ENCODE measurements at regions not wholly inside any gene's neighbourhood (a gene's known extent, or its start where the extent isn't known, plus 50 kb on each side); places are given as distances from the start of the nearest gene placed in this dataset.
A peak's percentile ranks its signal among the peaks of the same experiment; 100 is the strongest.

- ChIA-PET POLR2A (no interaction called here), CTCF (no interaction called here)
- H3K9me3 Mint-ChIP-seq, result peaks cover 0 to 3% (median 0%) of the 10 kb centered on the region in 11 donors
- no peaks in the 10 kb centered on the region for H3K4me1 Mint-ChIP-seq
- H3K9me3 ChIP-seq (ENCODE audit: control insufficient read depth in 2 of 3, low read length in 3 of 3), result no peaks in the 10 kb centered on the region
- ATAC-seq (no peak), DNase-seq (no peak)
- H3K27ac Mint-ChIP-seq, result no peak overlapping the region
- no peaks in the 10 kb centered on the region for H3K36me3 ChIP-seq (ENCODE audit: control insufficient read depth in 2 of 3, insufficient read depth in 3 of 3, low read length in 3 of 3)
- no peak overlapping the region for H3K4me3 ChIP-seq (ENCODE audit: low read length)
- H3K36me3 Mint-ChIP-seq, result no peaks in the 10 kb centered on the region
- no peaks in the 10 kb centered on the region for H3K4me1 ChIP-seq (ENCODE audit: control insufficient read depth in 2 of 2, insufficient read depth in 2 of 2, low read length in 2 of 2)
- no peaks in the 10 kb centered on the region for H3K27me3 ChIP-seq (ENCODE audit: control insufficient read depth in 2 of 2, insufficient read depth in 2 of 2, low read length in 2 of 2)
- intact Hi-C loops (cut with micrococcal nuclease), result no loop called here
- peaks cover 0 to 39% (median 17%) of the 10 kb centered on the region in 5 donors for H3K27me3 Mint-ChIP-seq
- H3K4me3 Mint-ChIP-seq, result no peak overlapping the region
- no peak overlapping the region for H3K27ac ChIP-seq (ENCODE audit: low read depth, low read length)
Observed at GRCh38 chr4:185931375-185931774, 119.4 kb upstream of the SORBS2 start.

- no peak overlapping the region for H3K4me3 Mint-ChIP-seq
- no peaks in the 10 kb centered on the region for H3K36me3 Mint-ChIP-seq
- ChIA-PET CTCF (no interaction called here), POLR2A (no interaction called here)
- H3K9me3 Mint-ChIP-seq, result peaks cover 0 to 3% (median 0%) of the 10 kb centered on the region in 11 donors
- Histone ChIP-seq H3K4me3 (ENCODE audit: low read length) (no peak overlapping the region), H3K27ac (ENCODE audit: low read depth, low read length) (no peak overlapping the region), H3K4me1 (ENCODE audit: control insufficient read depth in 2 of 2, insufficient read depth in 2 of 2, low read length in 2 of 2) (no peaks in the 10 kb centered on the region), H3K9me3 (ENCODE audit: control insufficient read depth in 2 of 3, low read length in 3 of 3) (no peaks in the 10 kb centered on the region), H3K27me3 (ENCODE audit: control insufficient read depth in 2 of 2, insufficient read depth in 2 of 2, low read length in 2 of 2) (no peaks in the 10 kb centered on the region), H3K36me3 (ENCODE audit: control insufficient read depth in 2 of 3, insufficient read depth in 3 of 3, low read length in 3 of 3) (no peaks in the 10 kb centered on the region)
- intact Hi-C loops (cut with micrococcal nuclease), result no loop called here
- H3K27ac Mint-ChIP-seq, result no peak overlapping the region
- ATAC-seq (no peak), DNase-seq (no peak)
- H3K4me1 Mint-ChIP-seq, result no peaks in the 10 kb centered on the region
- H3K27me3 Mint-ChIP-seq, result peaks cover 0 to 43% (median 17%) of the 10 kb centered on the region in 5 donors
Observed at GRCh38 chr4:185931986-185932385, 120.0 kb upstream of the SORBS2 start.

- H3K9me3 ChIP-seq (ENCODE audit: control insufficient read depth in 2 of 3, low read length in 3 of 3), result no peaks in the 10 kb centered on the region
- H3K27me3 Mint-ChIP-seq, result peaks cover 0 to 43% (median 17%) of the 10 kb centered on the region in 5 donors
- H3K27ac ChIP-seq (ENCODE audit: low read depth, low read length), result no peak overlapping the region
- no peaks in the 10 kb centered on the region for H3K4me1 Mint-ChIP-seq
- ChIA-PET POLR2A (no interaction called here), CTCF (no interaction called here)
- no peak overlapping the region for H3K4me3 ChIP-seq (ENCODE audit: low read length)
- DNase-seq (no peak), ATAC-seq (no peak)
- no peaks in the 10 kb centered on the region for H3K27me3 ChIP-seq (ENCODE audit: control insufficient read depth in 2 of 2, insufficient read depth in 2 of 2, low read length in 2 of 2)
- no peak overlapping the region for H3K27ac Mint-ChIP-seq
- no peaks in the 10 kb centered on the region for H3K36me3 Mint-ChIP-seq
- peaks cover 0 to 2% (median 0%) of the 10 kb centered on the region in 11 donors for H3K9me3 Mint-ChIP-seq
- H3K4me1 ChIP-seq (ENCODE audit: control insufficient read depth in 2 of 2, insufficient read depth in 2 of 2, low read length in 2 of 2), result no peaks in the 10 kb centered on the region
- intact Hi-C loops (cut with micrococcal nuclease), result no loop called here
- no peak overlapping the region for H3K4me3 Mint-ChIP-seq
- no peaks in the 10 kb centered on the region for H3K36me3 ChIP-seq (ENCODE audit: control insufficient read depth in 2 of 3, insufficient read depth in 3 of 3, low read length in 3 of 3)
Observed at GRCh38 chr4:185932491-185932890, 120.5 kb upstream of the SORBS2 start.

- no peak for DNase-seq
- Mint-ChIP-seq H3K4me1 (no peaks in the 10 kb centered on the region), H3K4me3 (peak overlapping the region in 1 of 10 donors; percentile 50), H3K27me3 (peaks cover 0 to 43% (median 17%) of the 10 kb centered on the region in 5 donors), H3K9me3 (peaks cover 0 to 2% (median 0%) of the 10 kb centered on the region in 11 donors), H3K27ac (no peak overlapping the region), H3K36me3 (no peaks in the 10 kb centered on the region)
- H3K9me3 ChIP-seq (ENCODE audit: control insufficient read depth in 2 of 3, low read length in 3 of 3), result no peaks in the 10 kb centered on the region
- no peaks in the 10 kb centered on the region for H3K4me1 ChIP-seq (ENCODE audit: control insufficient read depth in 2 of 2, insufficient read depth in 2 of 2, low read length in 2 of 2)
- no peaks in the 10 kb centered on the region for H3K27me3 ChIP-seq (ENCODE audit: control insufficient read depth in 2 of 2, insufficient read depth in 2 of 2, low read length in 2 of 2)
- H3K36me3 ChIP-seq (ENCODE audit: control insufficient read depth in 2 of 3, insufficient read depth in 3 of 3, low read length in 3 of 3), result no peaks in the 10 kb centered on the region
- ChIA-PET POLR2A (no interaction called here), CTCF (no interaction called here)
- no peak overlapping the region for H3K4me3 ChIP-seq (ENCODE audit: low read length)
- ATAC-seq, result peak; percentile 12
- H3K27ac ChIP-seq (ENCODE audit: low read depth, low read length), result no peak overlapping the region
- intact Hi-C loops (cut with micrococcal nuclease), result no loop called here
Observed at GRCh38 chr4:185933078-185933581, 121.1 kb upstream of the SORBS2 start.

GRCh38 chr4:185936650-185937376 is 124.8 kb upstream of the SORBS2 start:
- Histone ChIP-seq H3K27me3 (ENCODE audit: control insufficient read depth in 2 of 2, insufficient read depth in 2 of 2, low read length in 2 of 2) (no peaks in the 10 kb centered on the region), H3K36me3 (ENCODE audit: control insufficient read depth in 2 of 3, insufficient read depth in 3 of 3, low read length in 3 of 3) (no peaks in the 10 kb centered on the region), H3K27ac (ENCODE audit: low read depth, low read length) (no peak overlapping the region), H3K4me1 (ENCODE audit: control insufficient read depth in 2 of 2, insufficient read depth in 2 of 2, low read length in 2 of 2) (no peaks in the 10 kb centered on the region), H3K4me3 (ENCODE audit: low read length) (no peak overlapping the region), H3K9me3 (ENCODE audit: control insufficient read depth in 2 of 3, low read length in 3 of 3) (no peaks in the 10 kb centered on the region)
- Mint-ChIP-seq H3K9me3 (peaks cover 0 to 2% (median 0%) of the 10 kb centered on the region in 11 donors), H3K36me3 (no peaks in the 10 kb centered on the region), H3K4me1 (no peaks in the 10 kb centered on the region), H3K4me3 (no peak overlapping the region), H3K27me3 (peaks cover 0 to 35% (median 11%) of the 10 kb centered on the region in 5 donors), H3K27ac (no peak overlapping the region)
- CTCF ChIA-PET, result interaction anchor here (0.7 kb wide), 1 partner anchor 125 kb away, joined by 4 read pairs; the partner anchor contains the start of gene SORBS2
- no peak for DNase-seq
- no peak for ATAC-seq
- intact Hi-C loops (cut with micrococcal nuclease), result no loop called here
- POLR2A ChIA-PET, result no interaction called here

- POLR2A ChIA-PET, result no interaction called here
- Histone ChIP-seq H3K27ac (ENCODE audit: low read depth, low read length) (no peak overlapping the region), H3K4me3 (ENCODE audit: low read length) (no peak overlapping the region), H3K4me1 (ENCODE audit: control insufficient read depth in 2 of 2, insufficient read depth in 2 of 2, low read length in 2 of 2) (no peaks in the 10 kb centered on the region), H3K36me3 (ENCODE audit: control insufficient read depth in 2 of 3, insufficient read depth in 3 of 3, low read length in 3 of 3) (no peaks in the 10 kb centered on the region), H3K9me3 (ENCODE audit: control insufficient read depth in 2 of 3, low read length in 3 of 3) (no peaks in the 10 kb centered on the region), H3K27me3 (ENCODE audit: control insufficient read depth in 2 of 2, insufficient read depth in 2 of 2, low read length in 2 of 2) (no peaks in the 10 kb centered on the region)
- ATAC-seq (no peak), DNase-seq (no peak)
- Mint-ChIP-seq H3K4me1 (no peaks in the 10 kb centered on the region), H3K9me3 (peaks cover 0 to 3% (median 0%) of the 10 kb centered on the region in 11 donors), H3K4me3 (no peak overlapping the region), H3K27me3 (peaks cover 0 to 26% (median 5%) of the 10 kb centered on the region in 5 donors), H3K36me3 (no peaks in the 10 kb centered on the region), H3K27ac (no peak overlapping the region)
- CTCF ChIA-PET, result no interaction called here
- intact Hi-C loops (cut with micrococcal nuclease), result no loop called here
Observed at GRCh38 chr4:185938654-185939053, 126.7 kb upstream of the SORBS2 start.

- CTCF ChIA-PET, result no interaction called here
- intact Hi-C loops (cut with micrococcal nuclease), result no loop called here
Observed at GRCh38 chr4:185941461-185941860, 127.5 kb upstream of the TLR3 start.

More at GRCh38 chr4:185941461-185941860, 127.5 kb upstream of the TLR3 start:
- ATAC-seq (no peak), DNase-seq (no peak)
- H3K4me1 Mint-ChIP-seq, result no peaks in the 10 kb centered on the region
- Histone ChIP-seq H3K4me3 (ENCODE audit: low read length) (no peak overlapping the region), H3K9me3 (ENCODE audit: control insufficient read depth in 2 of 3, low read length in 3 of 3) (no peaks in the 10 kb centered on the region), H3K27me3 (ENCODE audit: control insufficient read depth in 2 of 2, insufficient read depth in 2 of 2, low read length in 2 of 2) (no peaks in the 10 kb centered on the region), H3K27ac (ENCODE audit: low read depth, low read length) (no peak overlapping the region), H3K4me1 (ENCODE audit: control insufficient read depth in 2 of 2, insufficient read depth in 2 of 2, low read length in 2 of 2) (no peaks in the 10 kb centered on the region), H3K36me3 (ENCODE audit: control insufficient read depth in 2 of 3, insufficient read depth in 3 of 3, low read length in 3 of 3) (no peaks in the 10 kb centered on the region)
- no peak overlapping the region for H3K27ac Mint-ChIP-seq
- no peaks in the 10 kb centered on the region for H3K36me3 Mint-ChIP-seq
- POLR2A ChIA-PET, result interaction anchor here (0.6 kb wide), 1 partner anchor 178 kb away, joined by 3 read pairs; no protein-coding TSS in a partner anchor
- peaks cover 0 to 17% (median 5%) of the 10 kb centered on the region in 5 donors for H3K27me3 Mint-ChIP-seq
- H3K4me3 Mint-ChIP-seq, result no peak overlapping the region
- H3K9me3 Mint-ChIP-seq, result peaks cover 0 to 4% (median 0%) of the 10 kb centered on the region in 11 donors
